Keratinocyte (primary cell): ENCODE measurements at regions not wholly inside any gene's neighbourhood (a gene's known extent, or its start where the extent isn't known, plus 50 kb on each side); places are given as distances from the start of the nearest gene placed in this dataset.

Source experiments
- DNase-seq: peaks from one replicate; pipeline ENCODE4 v3.0.0-alpha.2; 2011; ENCODE audit warnings: low read depth, missing footprints, low spot score
- FAIRE-seq: peaks from 2 replicates; lab custom pipeline; 2011; peaks lifted over from hg19 to GRCh38; lab: Jason Lieb, UNC
- H2AFZ ChIP-seq: 2 replicates; pipeline ENCODE4 v1.6.0; 2012; ENCODE audit warnings: low read length, control low read depth, inconsistent platforms; ENCODE audit not compliant: control insufficient read depth
- H3K27ac ChIP-seq: 2 replicates; pipeline ENCODE4 v1.5.1; 2011; ENCODE audit warnings: low read length; ENCODE audit not compliant: control insufficient read depth, insufficient read depth
- H3K27me3 ChIP-seq: 3 replicates; pipeline ENCODE4 v1.6.0; 2011; ENCODE audit warnings: low read length; ENCODE audit not compliant: control insufficient read depth, insufficient read depth; ENCODE audit errors: extremely low read depth
- H3K36me3 ChIP-seq, 2 experiments: 2 replicates in 1 of 2; 3 replicates in 1 of 2; pipeline ENCODE4 v1.5.1; 2011; ENCODE audit warnings: low read length in 2 of 2, mild to moderate bottlenecking in 1 of 2; ENCODE audit not compliant: control insufficient read depth in 2 of 2, insufficient read depth in 2 of 2; ENCODE audit errors: extremely low read depth in 1 of 2
- H3K4me1 ChIP-seq: 3 replicates; pipeline ENCODE4 v1.5.1; 2011; ENCODE audit warnings: low read length; ENCODE audit not compliant: control insufficient read depth, insufficient read depth; ENCODE audit errors: extremely low read depth
- H3K4me2 ChIP-seq: 3 replicates; pipeline ENCODE4 v1.6.0; 2011; ENCODE audit warnings: low read depth, low read length; ENCODE audit not compliant: control insufficient read depth, insufficient read depth; ENCODE audit errors: extremely low read depth
- H3K4me3 ChIP-seq, 3 experiments: fragments of 200-600 bp in 1 of 3; sonication (generic) in 1 of 3; 2 replicates in 2 of 3; 3 replicates in 1 of 3; pipeline ENCODE4 v1.5.1; 2011 to 2016; ENCODE audit warnings: low read length in 3 of 3, mild to moderate bottlenecking in 3 of 3, control low read depth in 2 of 3, inconsistent platforms in 1 of 3, low read depth in 1 of 3, mixed read lengths in 1 of 3, mixed run types in 1 of 3, moderate library complexity in 1 of 3; ENCODE audit not compliant: control insufficient read depth in 2 of 3, insufficient read depth in 2 of 3; ENCODE audit errors: extremely low read depth in 1 of 3
- H3K79me2 ChIP-seq: 2 replicates; pipeline ENCODE4 v1.6.0; 2012; ENCODE audit warnings: low read length; ENCODE audit not compliant: control insufficient read depth, insufficient read depth
- H3K9ac ChIP-seq: 3 replicates; pipeline ENCODE4 v1.6.0; 2011; ENCODE audit warnings: low read length; ENCODE audit not compliant: control insufficient read depth, insufficient read depth; ENCODE audit errors: extremely low read depth
- H3K9me1 ChIP-seq: 3 replicates; pipeline ENCODE4 v1.6.0; 2011; ENCODE audit warnings: low read length; ENCODE audit not compliant: control insufficient read depth, insufficient read depth; ENCODE audit errors: extremely low read depth
- H3K9me3 ChIP-seq: 2 replicates; pipeline ENCODE4 v1.5.1; 2012; ENCODE audit warnings: low read depth, low read length; ENCODE audit not compliant: control insufficient read depth
- H4K20me1 ChIP-seq: 3 replicates; pipeline ENCODE4 v1.6.0; 2011; ENCODE audit warnings: low read length; ENCODE audit not compliant: control insufficient read depth, insufficient read depth; ENCODE audit errors: extremely low read depth
- EZH2 ChIP-seq: IDR thresholded peaks from one replicate; pipeline ENCODE4 v1.6.1; 2012; ENCODE audit warnings: inconsistent platforms, mild to moderate bottlenecking, low read length, moderate library complexity
- dilution Hi-C: fragments of 300-500 bp; cut with MboI; formaldehyde crosslinking; loops from one replicate; pipeline ENCODE4 v1.7.0; 2020; ENCODE audit warnings: low sequenced_read_pairs; ENCODE audit not compliant: extremely low pct_ligation_motif_present
- TF ChIP-seq, protein P1 (sequence below), 3 experiments: IDR thresholded peaks in 1 of 3; conservative IDR thresholded peaks in 1 of 3; optimal IDR thresholded peaks in 1 of 3; 2 replicates in 2 of 3; 3 replicates in 1 of 3; pipeline versions ENCODE3 to v1.5.1; 2011; ENCODE audit warnings: low read length in 3 of 3, mild to moderate bottlenecking in 3 of 3, moderate library complexity in 2 of 3, control low read depth in 1 of 3, inconsistent platforms in 1 of 3; ENCODE audit not compliant: insufficient read depth in 2 of 3; ENCODE audit errors: extremely low read depth in 1 of 3

- Histone ChIP-seq H3K4me2 (peak overlapping the region; percentile 96), H3K79me2 (peaks cover 17% of the 10 kb centered on the region), H3K9me1 (no peaks in the 10 kb centered on the region), H2AFZ (peak overlapping the region; percentile 20), H3K4me1 (peaks cover 35% of the 10 kb centered on the region), H3K27me3 (no peaks in the 10 kb centered on the region), H3K4me3 (peak overlapping the region; percentile 38 to 91 (median 88)), H4K20me1 (no peaks in the 10 kb centered on the region), H3K9ac (peak overlapping the region; percentile 88), H3K9me3 (no peaks in the 10 kb centered on the region), H3K27ac (peak overlapping the region; percentile 97), H3K36me3 (peaks cover 5 to 7% of the 10 kb centered on the region in 2 experiments)
- DNase-seq, result no peak
- dilution Hi-C loops, result no loop called here
- no peak for TF ChIP-seq EZH2
- TF ChIP-seq, protein P1, sequence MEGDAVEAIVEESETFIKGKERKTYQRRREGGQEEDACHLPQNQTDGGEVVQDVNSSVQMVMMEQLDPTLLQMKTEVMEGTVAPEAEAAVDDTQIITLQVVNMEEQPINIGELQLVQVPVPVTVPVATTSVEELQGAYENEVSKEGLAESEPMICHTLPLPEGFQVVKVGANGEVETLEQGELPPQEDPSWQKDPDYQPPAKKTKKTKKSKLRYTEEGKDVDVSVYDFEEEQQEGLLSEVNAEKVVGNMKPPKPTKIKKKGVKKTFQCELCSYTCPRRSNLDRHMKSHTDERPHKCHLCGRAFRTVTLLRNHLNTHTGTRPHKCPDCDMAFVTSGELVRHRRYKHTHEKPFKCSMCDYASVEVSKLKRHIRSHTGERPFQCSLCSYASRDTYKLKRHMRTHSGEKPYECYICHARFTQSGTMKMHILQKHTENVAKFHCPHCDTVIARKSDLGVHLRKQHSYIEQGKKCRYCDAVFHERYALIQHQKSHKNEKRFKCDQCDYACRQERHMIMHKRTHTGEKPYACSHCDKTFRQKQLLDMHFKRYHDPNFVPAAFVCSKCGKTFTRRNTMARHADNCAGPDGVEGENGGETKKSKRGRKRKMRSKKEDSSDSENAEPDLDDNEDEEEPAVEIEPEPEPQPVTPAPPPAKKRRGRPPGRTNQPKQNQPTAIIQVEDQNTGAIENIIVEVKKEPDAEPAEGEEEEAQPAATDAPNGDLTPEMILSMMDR (optimal IDR thresholded peaks at IDR 0.05 in 1 of 3, IDR thresholded peaks at IDR 0.05 in 1 of 3, conservative IDR thresholded peaks at IDR 0.05 in 1 of 3; ENCODE audit: extremely low read depth in 1 of 3, insufficient read depth in 2 of 3, low read length in 3 of 3), result no peak
- peak; percentile 88 for FAIRE-seq
Measured at GRCh38 chr20:19935842-19936241, 81.3 kb upstream of the NAA20 start.

DNA sequence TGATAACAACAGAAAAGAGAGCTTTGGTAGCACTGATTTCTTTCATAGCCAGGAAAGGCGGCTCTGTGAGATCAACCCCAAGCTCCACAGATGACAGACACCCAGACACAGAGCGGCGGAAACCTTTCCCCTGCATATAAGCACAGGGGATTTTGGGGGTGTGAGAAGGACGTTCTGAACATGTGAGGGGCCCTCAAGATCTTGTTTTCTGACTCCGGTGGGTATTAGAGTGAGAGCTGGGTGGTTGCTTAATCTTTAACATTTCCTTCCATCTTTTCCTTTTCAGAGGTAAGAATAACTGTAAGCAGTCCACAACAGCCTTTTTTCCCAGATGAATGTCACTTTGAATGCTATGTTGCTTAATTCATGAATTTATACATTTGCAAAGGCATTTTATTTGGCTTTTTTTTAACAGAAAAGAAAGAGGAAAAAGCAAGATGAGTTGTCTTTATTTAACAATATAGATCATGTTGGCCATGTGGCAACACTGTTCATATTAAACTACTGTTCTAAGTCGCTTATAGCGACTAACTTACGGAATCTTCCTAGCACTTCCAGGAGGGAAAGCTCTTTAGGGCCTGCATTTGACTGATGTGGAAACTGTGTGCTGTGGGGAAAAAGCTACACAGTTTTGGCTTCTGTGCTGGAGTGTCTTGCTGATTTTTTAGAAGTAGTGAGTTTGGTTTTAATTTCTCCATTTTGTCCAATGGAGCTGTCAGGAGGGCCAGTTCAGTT, 80.5 kb upstream of the NAA20 start:
- FAIRE-seq, result peak; percentile 23
- peak overlapping the region; percentile 20 for H2AFZ ChIP-seq
- H3K9ac ChIP-seq, result peak overlapping the region; percentile 88
- peak overlapping the region; percentile 97 for H3K27ac ChIP-seq
- peaks cover 17% of the 10 kb centered on the region for H3K79me2 ChIP-seq
- H4K20me1 ChIP-seq, result no peaks in the 10 kb centered on the region
- H3K9me1 ChIP-seq, result no peaks in the 10 kb centered on the region
- peaks cover 7 to 9% of the 10 kb centered on the region in 2 experiments for H3K36me3 ChIP-seq
- no peak for DNase-seq
- peak overlapping the region; percentile 96 for H3K4me2 ChIP-seq
- dilution Hi-C loops, result no loop called here
- H3K4me1 ChIP-seq, result peaks cover 35% of the 10 kb centered on the region
- H3K4me3 ChIP-seq, result peak overlapping the region; percentile 38 to 91 (median 88)
- no peaks in the 10 kb centered on the region for H3K9me3 ChIP-seq
- no peak for TF ChIP-seq EZH2
- TF ChIP-seq, protein P1 (optimal IDR thresholded peaks at IDR 0.05 in 1 of 3, IDR thresholded peaks at IDR 0.05 in 1 of 3, conservative IDR thresholded peaks at IDR 0.05 in 1 of 3; ENCODE audit: extremely low read depth in 1 of 3, insufficient read depth in 2 of 3, low read length in 3 of 3), result no peak
- no peaks in the 10 kb centered on the region for H3K27me3 ChIP-seq
